ENCODE measurements at regions not wholly inside any gene's neighbourhood (a gene's known extent, or its start where the extent isn't known, plus 50 kb on each side); places are given as distances from the start of the nearest gene placed in this dataset.

DNA sequence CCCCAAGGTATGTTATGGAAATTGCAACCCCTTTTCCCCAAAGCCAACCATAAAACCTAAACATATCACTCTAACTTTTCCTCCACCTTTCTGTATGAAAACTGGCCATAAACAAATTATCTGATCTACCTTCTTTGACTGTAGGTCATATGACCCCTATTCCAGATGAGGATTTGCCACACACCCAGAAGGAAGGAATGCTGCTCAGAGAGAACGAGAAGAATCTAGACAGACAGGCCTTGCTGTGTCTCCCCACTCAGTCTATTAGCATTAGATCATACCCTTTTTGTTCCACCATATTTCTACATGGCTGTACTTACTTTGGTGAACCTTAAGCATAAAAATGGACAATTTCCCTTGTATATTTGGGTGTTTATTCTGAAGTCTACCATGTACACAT lies 113.0 kb upstream of the PHYHIPL start:
- no peaks in the 10 kb centered on the region for H3K4me1 ChIP-seq (ENCODE audit: control insufficient read depth, insufficient read depth, low read length)
- no peaks in the 10 kb centered on the region for H3K9me3 ChIP-seq (ENCODE audit: control insufficient read depth, insufficient read depth, low read length)
- no peaks in the 10 kb centered on the region for H3K27me3 ChIP-seq (ENCODE audit: control insufficient read depth, insufficient read depth, low read length)
- no peak overlapping the region for H3K4me3 ChIP-seq (ENCODE audit: low read depth, low read length)
- no peak overlapping the region for H3K9ac ChIP-seq (ENCODE audit: low read depth, low read length)
- H3K36me3 ChIP-seq (ENCODE audit: control insufficient read depth, insufficient read depth, low read length): no peaks in the 10 kb centered on the region

DNA sequence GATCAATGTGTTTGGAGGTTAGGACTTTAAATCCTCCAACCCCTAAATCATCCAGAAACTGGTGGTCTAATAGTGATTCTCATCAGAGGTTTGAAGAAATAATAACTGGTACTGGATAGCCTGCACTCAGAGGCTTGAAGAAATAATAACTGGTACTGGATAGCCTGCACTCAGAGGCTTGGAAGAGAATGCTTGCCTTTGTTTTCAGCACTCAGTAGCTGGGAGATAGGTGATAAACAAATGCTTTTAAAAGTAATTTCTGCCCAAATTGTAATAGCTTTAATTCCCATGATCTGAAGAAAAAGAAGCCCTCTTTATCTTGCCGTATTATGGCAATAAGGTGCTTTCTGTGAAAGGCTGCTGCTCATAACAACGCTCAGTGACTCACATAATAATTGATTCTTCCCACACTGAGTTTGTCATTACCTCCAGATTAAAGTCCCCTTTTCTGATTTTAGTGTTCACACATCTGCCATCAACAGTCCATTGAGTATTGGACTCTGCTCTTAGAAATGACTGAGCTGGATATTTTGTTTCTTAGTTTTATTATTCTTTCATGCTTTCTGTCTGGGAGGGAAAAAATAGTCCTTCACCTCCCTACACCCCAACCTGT lies 112.3 kb upstream of the PHYHIPL start:
- Histone ChIP-seq H3K9me3 (ENCODE audit: control insufficient read depth, insufficient read depth, low read length) (no peaks in the 10 kb centered on the region), H3K4me1 (ENCODE audit: control insufficient read depth, insufficient read depth, low read length) (no peaks in the 10 kb centered on the region), H3K36me3 (ENCODE audit: control insufficient read depth, insufficient read depth, low read length) (no peaks in the 10 kb centered on the region), H3K9ac (ENCODE audit: low read depth, low read length) (no peak overlapping the region), H3K27me3 (ENCODE audit: control insufficient read depth, insufficient read depth, low read length) (no peaks in the 10 kb centered on the region), H3K4me3 (ENCODE audit: low read depth, low read length) (no peak overlapping the region)

- H3K36me3 ChIP-seq (ENCODE audit: control insufficient read depth, insufficient read depth, low read length): no peaks in the 10 kb centered on the region
- no peak overlapping the region for H3K4me3 ChIP-seq (ENCODE audit: low read depth, low read length)
- no peak overlapping the region for H3K9ac ChIP-seq (ENCODE audit: low read depth, low read length)
- no peaks in the 10 kb centered on the region for H3K27me3 ChIP-seq (ENCODE audit: control insufficient read depth, insufficient read depth, low read length)
- H3K4me1 ChIP-seq (ENCODE audit: control insufficient read depth, insufficient read depth, low read length): no peaks in the 10 kb centered on the region
- no peaks in the 10 kb centered on the region for H3K9me3 ChIP-seq (ENCODE audit: control insufficient read depth, insufficient read depth, low read length)
Measured at GRCh38 chr10:59064759-59065539, 111.5 kb upstream of the PHYHIPL start.

GRCh38 chr10:59068581-59069191 lies 107.8 kb upstream of the PHYHIPL start:
- no peak overlapping the region for H3K4me3 ChIP-seq (ENCODE audit: low read depth, low read length)
- no peaks in the 10 kb centered on the region for H3K9me3 ChIP-seq (ENCODE audit: control insufficient read depth, insufficient read depth, low read length)

DNA sequence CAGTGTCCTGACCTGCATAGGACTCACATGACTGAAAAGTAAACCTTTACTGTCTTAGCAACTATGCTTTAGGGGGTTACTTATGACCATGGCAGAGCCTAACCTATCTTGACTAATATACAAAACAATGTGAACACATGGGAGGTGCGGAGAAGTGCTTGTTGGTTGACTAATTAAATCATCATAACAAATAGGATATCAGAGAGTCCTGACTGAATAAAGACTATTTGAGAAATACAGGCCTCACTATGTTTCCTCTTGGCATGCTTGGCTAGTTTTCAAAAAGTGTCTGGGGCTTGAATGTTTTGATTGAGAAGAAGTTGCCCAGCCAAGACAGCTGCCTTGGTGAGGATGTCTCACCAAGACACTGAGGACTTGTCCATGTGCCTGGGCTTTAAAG lies 104.4 kb upstream of the PHYHIPL start:
- Histone ChIP-seq H3K4me1 (ENCODE audit: control insufficient read depth, insufficient read depth, low read length) (no peaks in the 10 kb centered on the region), H3K36me3 (ENCODE audit: control insufficient read depth, insufficient read depth, low read length) (no peaks in the 10 kb centered on the region), H3K27me3 (ENCODE audit: control insufficient read depth, insufficient read depth, low read length) (no peaks in the 10 kb centered on the region), H3K4me3 (ENCODE audit: low read depth, low read length) (no peak overlapping the region), H3K9me3 (ENCODE audit: control insufficient read depth, insufficient read depth, low read length) (no peaks in the 10 kb centered on the region), H3K9ac (ENCODE audit: low read depth, low read length) (no peak overlapping the region)

More at GRCh38 chr10:59068581-59069191, 107.8 kb upstream of the PHYHIPL start:
- H3K4me1 ChIP-seq (ENCODE audit: control insufficient read depth, insufficient read depth, low read length): no peaks in the 10 kb centered on the region
- no peaks in the 10 kb centered on the region for H3K36me3 ChIP-seq (ENCODE audit: control insufficient read depth, insufficient read depth, low read length)
- H3K27me3 ChIP-seq (ENCODE audit: control insufficient read depth, insufficient read depth, low read length): no peaks in the 10 kb centered on the region
- no peak overlapping the region for H3K9ac ChIP-seq (ENCODE audit: low read depth, low read length)

- Histone ChIP-seq H3K4me3 (ENCODE audit: low read depth, low read length) (no peak overlapping the region), H3K27me3 (ENCODE audit: control insufficient read depth, insufficient read depth, low read length) (no peaks in the 10 kb centered on the region), H3K4me1 (ENCODE audit: control insufficient read depth, insufficient read depth, low read length) (no peaks in the 10 kb centered on the region), H3K9ac (ENCODE audit: low read depth, low read length) (no peak overlapping the region), H3K9me3 (ENCODE audit: control insufficient read depth, insufficient read depth, low read length) (no peaks in the 10 kb centered on the region), H3K36me3 (ENCODE audit: control insufficient read depth, insufficient read depth, low read length) (no peaks in the 10 kb centered on the region)
Measured at GRCh38 chr10:59073456-59074053, 102.9 kb upstream of the PHYHIPL start.

DNA sequence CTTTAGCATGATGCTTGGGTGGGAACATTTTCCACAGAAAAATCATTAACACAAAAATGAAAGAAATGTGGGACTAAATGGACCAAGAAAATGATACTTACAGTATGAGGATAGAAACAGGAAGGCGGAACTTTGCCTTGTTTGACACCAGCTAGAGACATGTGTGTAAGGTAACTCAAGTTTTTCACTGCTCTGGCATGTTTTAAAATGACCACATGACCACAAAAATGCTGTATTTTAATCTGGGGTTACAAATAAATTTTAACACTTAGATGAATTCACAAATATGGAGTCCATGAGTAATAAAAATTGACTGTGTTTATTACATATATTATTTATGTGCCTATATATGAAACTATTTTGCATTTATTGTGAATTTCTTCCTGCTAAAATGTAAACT lies 100.9 kb upstream of the PHYHIPL start:
- no peaks in the 10 kb centered on the region for H3K36me3 ChIP-seq (ENCODE audit: control insufficient read depth, insufficient read depth, low read length)
- no peaks in the 10 kb centered on the region for H3K4me1 ChIP-seq (ENCODE audit: control insufficient read depth, insufficient read depth, low read length)
- H3K9ac ChIP-seq (ENCODE audit: low read depth, low read length): no peak overlapping the region
- no peaks in the 10 kb centered on the region for H3K9me3 ChIP-seq (ENCODE audit: control insufficient read depth, insufficient read depth, low read length)
- H3K4me3 ChIP-seq (ENCODE audit: low read depth, low read length): no peak overlapping the region
- no peaks in the 10 kb centered on the region for H3K27me3 ChIP-seq (ENCODE audit: control insufficient read depth, insufficient read depth, low read length)

DNA sequence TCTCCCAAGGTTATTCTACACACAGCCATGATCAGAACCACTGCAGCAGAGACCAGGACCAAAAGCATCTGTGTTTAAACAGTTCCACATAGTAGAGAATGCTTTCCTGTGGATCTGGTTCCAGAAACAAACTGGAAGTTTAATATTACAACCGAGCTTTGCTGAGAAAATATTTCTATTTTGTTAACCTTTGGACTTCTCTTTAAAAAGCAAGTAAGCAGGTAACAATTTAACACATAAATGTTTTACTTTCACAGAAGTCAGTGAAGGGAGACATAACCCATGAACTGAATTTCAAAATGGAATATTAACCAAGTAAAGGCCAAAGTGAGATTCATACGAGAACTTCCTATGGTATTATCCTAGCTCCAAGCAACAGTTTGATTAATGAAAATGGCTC lies 98.6 kb upstream of the PHYHIPL start:
- Histone ChIP-seq H3K9me3 (ENCODE audit: control insufficient read depth, insufficient read depth, low read length) (no peaks in the 10 kb centered on the region), H3K4me3 (ENCODE audit: low read depth, low read length) (no peak overlapping the region), H3K4me1 (ENCODE audit: control insufficient read depth, insufficient read depth, low read length) (no peaks in the 10 kb centered on the region), H3K27me3 (ENCODE audit: control insufficient read depth, insufficient read depth, low read length) (no peaks in the 10 kb centered on the region), H3K36me3 (ENCODE audit: control insufficient read depth, insufficient read depth, low read length) (no peaks in the 10 kb centered on the region), H3K9ac (ENCODE audit: low read depth, low read length) (no peak overlapping the region)

DNA sequence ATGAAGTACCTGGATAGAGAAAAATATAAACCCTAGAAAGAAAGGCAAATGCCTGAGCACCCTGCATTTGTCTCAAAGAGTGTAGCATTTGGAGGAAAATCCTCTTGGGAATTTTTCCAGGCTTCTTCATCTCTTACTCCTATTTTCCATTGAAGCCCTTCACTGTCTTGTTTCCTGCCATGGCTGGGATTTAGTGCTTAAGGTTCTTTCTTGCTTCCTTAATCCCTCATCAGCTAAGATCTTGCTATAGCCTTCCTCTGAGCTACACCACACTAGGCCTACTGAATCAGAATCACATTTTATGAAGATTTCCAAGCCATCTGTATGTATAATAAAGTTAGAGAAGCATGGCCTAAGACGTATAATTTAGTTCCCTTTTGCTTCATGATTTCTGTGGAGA lies 97.5 kb upstream of the PHYHIPL start:
- no peaks in the 10 kb centered on the region for H3K9me3 ChIP-seq (ENCODE audit: control insufficient read depth, insufficient read depth, low read length)

DNA sequence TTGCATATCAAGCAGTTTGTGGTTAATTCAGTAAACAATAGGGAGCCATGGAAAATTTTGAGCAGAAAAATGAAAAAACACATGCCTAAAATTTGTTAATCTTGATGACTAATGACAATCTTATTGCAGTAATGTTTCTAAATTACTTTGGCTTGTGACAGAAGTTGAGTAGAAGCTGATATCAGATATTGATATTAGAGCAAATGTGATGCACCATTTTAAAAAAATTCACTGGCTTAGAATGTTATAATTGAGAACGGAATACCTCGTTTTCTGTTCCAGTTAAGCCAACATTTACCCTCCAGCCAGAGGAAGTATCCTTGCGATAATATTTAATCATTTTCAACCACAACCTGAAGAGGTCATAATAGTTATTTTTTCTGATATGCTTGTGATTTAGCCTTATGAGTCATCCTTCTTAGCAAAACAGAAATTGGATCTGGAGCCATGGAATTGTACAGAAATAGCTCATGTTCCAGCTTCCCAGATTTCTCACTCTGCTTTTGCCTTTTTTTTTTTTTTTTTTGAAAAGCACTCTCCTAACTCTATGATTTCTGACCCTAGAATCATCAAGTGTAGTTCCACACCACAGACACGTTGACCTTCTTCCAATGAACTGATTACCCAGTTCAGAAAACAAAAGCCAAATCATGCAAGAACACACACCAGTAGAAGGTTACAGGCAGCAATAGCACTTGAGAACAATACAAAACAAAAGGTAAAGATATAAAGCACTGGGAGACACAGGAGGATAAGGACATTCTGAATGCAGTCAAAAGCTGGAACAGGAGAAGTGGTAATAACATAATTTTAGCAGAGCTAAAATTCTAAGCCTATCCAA lies 96.8 kb upstream of the PHYHIPL start:
- Histone ChIP-seq H3K36me3 (ENCODE audit: control insufficient read depth, insufficient read depth, low read length) (no peaks in the 10 kb centered on the region), H3K4me3 (ENCODE audit: low read depth, low read length) (no peak overlapping the region), H3K9ac (ENCODE audit: low read depth, low read length) (no peak overlapping the region), H3K9me3 (ENCODE audit: control insufficient read depth, insufficient read depth, low read length) (no peaks in the 10 kb centered on the region), H3K4me1 (ENCODE audit: control insufficient read depth, insufficient read depth, low read length) (no peaks in the 10 kb centered on the region), H3K27me3 (ENCODE audit: control insufficient read depth, insufficient read depth, low read length) (no peaks in the 10 kb centered on the region)

More for the DNA sequence above, 97.5 kb upstream of the PHYHIPL start:
- no peaks in the 10 kb centered on the region for H3K4me1 ChIP-seq (ENCODE audit: control insufficient read depth, insufficient read depth, low read length)
- H3K27me3 ChIP-seq (ENCODE audit: control insufficient read depth, insufficient read depth, low read length): no peaks in the 10 kb centered on the region
- H3K36me3 ChIP-seq (ENCODE audit: control insufficient read depth, insufficient read depth, low read length): no peaks in the 10 kb centered on the region
- H3K4me3 ChIP-seq (ENCODE audit: low read depth, low read length): no peak overlapping the region
- H3K9ac ChIP-seq (ENCODE audit: low read depth, low read length): no peak overlapping the region

- Histone ChIP-seq H3K27me3 (ENCODE audit: control insufficient read depth, insufficient read depth, low read length) (no peaks in the 10 kb centered on the region), H3K9ac (ENCODE audit: low read depth, low read length) (no peak overlapping the region), H3K9me3 (ENCODE audit: control insufficient read depth, insufficient read depth, low read length) (no peaks in the 10 kb centered on the region), H3K4me1 (ENCODE audit: control insufficient read depth, insufficient read depth, low read length) (no peaks in the 10 kb centered on the region), H3K36me3 (ENCODE audit: control insufficient read depth, insufficient read depth, low read length) (no peaks in the 10 kb centered on the region), H3K4me3 (ENCODE audit: low read depth, low read length) (no peak overlapping the region)
Measured at GRCh38 chr10:59082249-59082648, 94.2 kb upstream of the PHYHIPL start.
